Fibroblast of mammary gland (primary cell): ENCODE measurements at regions not wholly inside any gene's neighbourhood (a gene's known extent, or its start where the extent isn't known, plus 50 kb on each side); places are given as distances from the start of the nearest gene placed in this dataset.

Experiments used
- DNase-seq: peaks from one replicate; pipeline ENCODE4 v3.0.0-alpha.2; 2010; ENCODE audit warnings: low read depth
- H3K4me3 ChIP-seq: 2 replicates; pipeline ENCODE4 v1.5.1; 2011; ENCODE audit warnings: low read depth, mild to moderate bottlenecking, low read length, moderate library complexity; ENCODE audit not compliant: control insufficient read depth
- TF ChIP-seq, protein P1 (sequence below): conservative IDR thresholded peaks from 2 replicates; pipeline ENCODE4 v1.5.1; 2011; ENCODE audit warnings: low read depth, low read length, inconsistent platforms; ENCODE audit not compliant: control insufficient read depth, insufficient read depth

GRCh38 chr17:64788286-64789060 is 126.4 kb upstream of the SMURF2 start:
- no peak for DNase-seq
- no peak overlapping the region for H3K4me3 ChIP-seq
- TF ChIP-seq, protein P1, sequence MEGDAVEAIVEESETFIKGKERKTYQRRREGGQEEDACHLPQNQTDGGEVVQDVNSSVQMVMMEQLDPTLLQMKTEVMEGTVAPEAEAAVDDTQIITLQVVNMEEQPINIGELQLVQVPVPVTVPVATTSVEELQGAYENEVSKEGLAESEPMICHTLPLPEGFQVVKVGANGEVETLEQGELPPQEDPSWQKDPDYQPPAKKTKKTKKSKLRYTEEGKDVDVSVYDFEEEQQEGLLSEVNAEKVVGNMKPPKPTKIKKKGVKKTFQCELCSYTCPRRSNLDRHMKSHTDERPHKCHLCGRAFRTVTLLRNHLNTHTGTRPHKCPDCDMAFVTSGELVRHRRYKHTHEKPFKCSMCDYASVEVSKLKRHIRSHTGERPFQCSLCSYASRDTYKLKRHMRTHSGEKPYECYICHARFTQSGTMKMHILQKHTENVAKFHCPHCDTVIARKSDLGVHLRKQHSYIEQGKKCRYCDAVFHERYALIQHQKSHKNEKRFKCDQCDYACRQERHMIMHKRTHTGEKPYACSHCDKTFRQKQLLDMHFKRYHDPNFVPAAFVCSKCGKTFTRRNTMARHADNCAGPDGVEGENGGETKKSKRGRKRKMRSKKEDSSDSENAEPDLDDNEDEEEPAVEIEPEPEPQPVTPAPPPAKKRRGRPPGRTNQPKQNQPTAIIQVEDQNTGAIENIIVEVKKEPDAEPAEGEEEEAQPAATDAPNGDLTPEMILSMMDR, result no peak

DNA sequence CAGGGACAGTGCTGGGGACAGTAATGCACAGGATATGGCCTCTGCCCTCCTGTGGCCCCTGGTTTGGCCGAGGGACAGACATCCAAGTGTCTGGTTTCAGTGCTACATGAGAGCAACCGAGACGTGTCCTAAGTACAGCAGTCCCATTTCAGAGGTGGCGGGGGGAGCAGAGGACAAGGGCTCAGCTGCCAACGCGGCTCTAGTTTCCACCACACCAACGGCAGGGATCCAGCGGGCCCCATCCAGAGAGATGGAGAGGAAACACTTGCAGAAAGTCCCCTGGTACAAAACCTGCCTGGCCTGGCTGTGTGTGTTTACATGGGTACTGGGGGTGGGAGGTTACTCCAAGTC is 125.8 kb upstream of the SMURF2 start:
- H3K4me3 ChIP-seq, result no peak overlapping the region
- TF ChIP-seq, protein P1, result no peak
- no peak for DNase-seq

DNA sequence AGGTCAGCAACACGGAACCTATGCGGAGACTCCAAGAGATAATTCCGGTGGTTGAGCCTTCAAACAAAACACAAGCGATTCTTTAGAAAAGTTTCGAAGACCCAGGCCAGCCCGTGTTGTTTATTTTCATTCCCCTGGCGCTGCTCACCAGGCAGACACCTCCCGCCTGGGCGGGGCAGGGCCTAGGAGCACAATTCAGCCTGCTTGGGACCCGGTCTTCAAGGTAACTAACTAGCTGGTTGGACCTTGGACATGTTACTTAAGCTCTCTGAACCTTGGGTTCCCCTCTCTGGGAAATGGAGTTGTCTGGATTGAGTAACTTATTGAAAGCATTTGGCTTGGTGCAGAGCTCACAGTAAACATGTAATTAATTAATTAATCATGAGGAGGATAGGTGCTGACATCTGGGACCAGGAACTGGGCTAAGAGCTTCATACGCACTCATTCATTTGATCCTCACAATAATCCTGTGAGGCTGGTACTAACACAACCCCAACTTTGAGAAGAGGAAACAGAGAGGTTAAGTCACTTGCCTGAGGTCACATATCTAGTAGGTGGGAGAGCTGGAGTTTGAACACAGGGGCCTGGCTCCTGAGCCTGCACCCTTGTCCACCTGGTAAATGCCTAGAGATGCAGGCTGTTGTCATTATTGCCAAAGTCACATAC is 125.3 kb upstream of the SMURF2 start:
- TF ChIP-seq, protein P1, result no peak
- no peak overlapping the region for H3K4me3 ChIP-seq
- DNase-seq, result no peak

DNA sequence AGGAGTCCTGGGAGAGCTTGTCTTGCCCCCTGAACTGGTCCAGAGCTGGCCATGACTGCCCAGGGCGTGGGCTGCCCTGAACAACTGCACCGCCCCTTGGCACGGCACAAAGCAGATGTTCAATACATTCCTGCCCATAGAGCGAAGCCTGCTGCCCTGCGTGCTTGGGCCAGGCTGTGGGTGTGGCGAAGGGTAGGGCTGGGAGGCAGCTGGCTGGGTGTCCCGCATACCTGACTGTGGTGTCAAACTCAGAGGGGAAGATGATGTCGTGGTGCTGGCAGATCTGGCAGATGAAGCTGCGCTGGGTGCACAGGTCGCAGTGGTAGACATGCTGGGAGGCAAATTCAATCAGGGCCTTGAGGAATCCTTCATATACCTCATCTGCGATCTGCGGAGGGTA is 124.2 kb upstream of the SMURF2 start:
- no peak overlapping the region for H3K4me3 ChIP-seq
- TF ChIP-seq, protein P1, result no peak
- DNase-seq, result no peak

DNA sequence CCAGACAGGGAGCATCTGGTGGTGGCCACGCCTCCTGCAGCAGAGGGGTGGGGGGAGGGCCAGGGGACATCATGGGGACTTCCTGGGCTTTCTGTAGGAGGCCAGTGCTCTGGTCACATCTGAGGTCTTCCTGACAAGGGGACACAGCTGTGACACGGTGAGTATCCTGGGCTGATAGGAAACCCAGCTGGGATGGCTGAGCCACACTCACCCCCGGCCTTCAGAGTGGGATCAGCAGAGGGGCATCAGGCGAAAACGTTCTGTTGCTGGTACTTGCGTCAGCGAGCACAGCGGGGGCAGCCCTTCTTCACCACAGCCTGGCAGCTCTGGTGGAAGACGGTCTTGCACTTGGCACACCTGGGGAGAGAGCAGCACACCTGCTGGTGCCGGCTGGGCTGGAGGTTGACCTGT is 122.9 kb upstream of the SMURF2 start:
- no peak for DNase-seq
- TF ChIP-seq, protein P1, result no peak
- no peak overlapping the region for H3K4me3 ChIP-seq

GRCh38 chr17:64784353-64785010 is 122.4 kb upstream of the SMURF2 start:
- TF ChIP-seq, protein P1, result no peak
- no peak overlapping the region for H3K4me3 ChIP-seq
- DNase-seq, result no peak
